ENCODE measurements at regions not wholly inside any gene's neighbourhood (a gene's known extent, or its start where the extent isn't known, plus 50 kb on each side); places are given as distances from the start of the nearest gene placed in this dataset.
A peak's percentile ranks its signal among the peaks of the same experiment; 100 is the strongest.
"Not testable (repeated sequence)": the region's sequence is repeated elsewhere in the genome, so short reads cannot be mapped to it uniquely, and the experiment has no call there.

DNA sequence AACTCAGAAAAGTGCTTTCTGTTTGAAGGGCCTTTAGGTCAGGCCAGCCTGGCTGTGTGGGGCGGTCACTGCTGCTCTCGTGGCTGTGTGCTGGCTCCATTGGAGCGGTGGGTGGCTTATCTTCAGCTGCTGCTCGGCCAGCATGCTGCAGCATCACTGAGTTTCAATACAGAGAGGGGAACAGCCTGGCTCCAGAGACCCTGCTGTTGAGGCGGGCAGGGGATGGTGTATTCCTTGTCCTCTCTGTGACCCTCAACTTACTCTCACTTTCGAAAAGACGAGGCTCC lies 248.5 kb upstream of the ONECUT1 start:
- H3K9me3 Mint-ChIP-seq = peaks cover 0 to 9% (median 4%) of the 10 kb centered on the region in 3 donors
- H3K4me3 Mint-ChIP-seq = no peak overlapping the region
- no peaks in the 10 kb centered on the region for H3K4me1 Mint-ChIP-seq
- H3K36me3 Mint-ChIP-seq = peaks cover 3% of the 10 kb centered on the region
- peaks cover 1% of the 10 kb centered on the region for H3K27me3 Mint-ChIP-seq
- H3K27ac Mint-ChIP-seq = no peak overlapping the region

DNA sequence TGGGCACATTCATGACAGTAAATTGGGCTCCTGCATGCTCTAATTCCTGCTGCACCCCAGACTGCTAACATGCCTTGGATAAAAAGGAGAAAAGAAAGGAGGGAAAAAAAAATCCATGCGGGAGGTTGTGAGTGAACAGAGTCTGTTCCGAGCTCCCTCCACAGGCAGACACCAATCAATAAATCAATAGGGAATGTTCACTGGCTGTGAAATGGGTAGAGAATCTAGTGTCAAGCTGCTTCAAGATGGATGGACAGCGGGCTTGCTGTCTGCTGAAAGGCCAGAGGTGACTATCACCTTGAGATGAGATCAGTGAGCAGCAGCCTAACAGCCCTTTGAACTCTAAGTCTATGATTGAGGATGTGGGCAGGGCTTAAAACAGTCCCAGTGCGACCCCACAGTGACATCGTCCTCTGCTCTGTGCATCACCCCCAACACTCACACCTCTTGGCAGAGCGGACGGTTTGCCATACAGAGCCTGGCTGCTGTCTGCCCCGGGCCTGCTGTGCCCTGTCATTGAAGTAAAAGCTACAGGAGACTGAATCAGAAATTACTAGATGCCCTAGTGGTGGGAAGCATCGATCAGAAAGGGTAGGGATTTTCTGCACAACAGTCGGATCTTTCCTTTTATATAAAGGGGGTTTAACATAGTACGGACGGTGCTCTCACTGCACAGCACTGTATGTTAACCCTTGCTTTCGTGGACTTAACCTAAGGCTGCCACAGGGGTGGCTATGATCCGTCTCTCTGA lies 247.9 kb upstream of the ONECUT1 start:
- H3K36me3 Mint-ChIP-seq = peaks cover 2% of the 10 kb centered on the region
- H3K27me3 Mint-ChIP-seq = peaks cover 1% of the 10 kb centered on the region
- peaks cover 0 to 4% (median 3%) of the 10 kb centered on the region in 3 donors for H3K9me3 Mint-ChIP-seq
- H3K27ac Mint-ChIP-seq = no peak overlapping the region
- H3K4me1 Mint-ChIP-seq = no peaks in the 10 kb centered on the region
- no peak overlapping the region for H3K4me3 Mint-ChIP-seq

DNA sequence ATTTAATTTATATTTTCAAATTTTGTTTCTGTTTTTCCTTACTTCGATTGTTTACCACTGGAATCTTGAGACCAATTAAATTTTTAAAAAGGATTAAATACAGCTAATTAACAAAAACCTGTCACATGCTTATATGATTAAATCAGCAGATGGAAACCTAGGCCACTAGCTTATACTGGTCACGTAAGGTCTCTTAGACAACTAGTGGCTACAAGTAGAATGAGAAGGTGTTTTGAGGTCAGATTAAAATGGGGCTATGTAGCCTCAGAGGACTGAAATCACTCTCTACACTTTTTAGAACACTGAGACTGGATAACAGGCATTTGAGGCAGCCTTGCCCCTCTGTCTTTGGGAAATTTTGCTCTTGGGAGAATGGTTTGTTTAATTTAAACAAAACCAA lies 246.5 kb upstream of the ONECUT1 start:
- H3K4me1 Mint-ChIP-seq = no peaks in the 10 kb centered on the region
- H3K36me3 Mint-ChIP-seq = no peaks in the 10 kb centered on the region
- peaks cover 0 to 3% (median 0%) of the 10 kb centered on the region in 3 donors for H3K9me3 Mint-ChIP-seq

GRCh38 chr15:53034767-53035245 lies 244.7 kb upstream of the ONECUT1 start:
- Mint-ChIP-seq H3K36me3 (no peaks in the 10 kb centered on the region), H3K9me3 (peaks cover 0 to 3% (median 0%) of the 10 kb centered on the region in 3 donors), H3K27ac (no peak overlapping the region), H3K4me1 (peaks cover 0 to 3% (median 0%) of the 10 kb centered on the region in 3 donors), H3K27me3 (peaks cover 1% of the 10 kb centered on the region), H3K4me3 (no peak overlapping the region)

More for the DNA sequence above, 246.5 kb upstream of the ONECUT1 start:
- Mint-ChIP-seq H3K4me3 (no peak overlapping the region), H3K27me3 (peaks cover 1% of the 10 kb centered on the region), H3K27ac (no peak overlapping the region)

DNA sequence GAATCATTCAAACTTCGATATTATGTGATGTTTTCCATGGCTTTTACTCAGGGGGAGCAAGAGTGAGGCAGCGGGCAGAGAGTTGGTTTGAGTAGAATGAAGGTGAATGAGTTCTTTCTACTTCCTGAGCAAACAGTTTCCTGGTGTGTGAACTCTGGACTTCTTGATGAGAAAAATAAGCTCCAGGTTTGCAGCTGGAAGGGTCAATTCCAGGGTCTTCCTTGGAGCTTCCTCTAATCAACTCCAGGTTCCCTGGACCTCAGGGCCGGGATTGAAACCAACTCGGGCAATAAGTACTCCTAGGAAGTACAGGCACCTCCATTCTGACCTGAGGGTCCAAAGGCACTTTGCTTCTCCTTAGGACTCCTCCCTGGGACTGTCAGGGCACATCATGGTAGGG lies 243.6 kb upstream of the ONECUT1 start:
- H3K36me3 Mint-ChIP-seq = no peaks in the 10 kb centered on the region
- peaks cover 0 to 3% (median 0%) of the 10 kb centered on the region in 3 donors for H3K9me3 Mint-ChIP-seq
- no peak overlapping the region for H3K27ac Mint-ChIP-seq
- peaks cover 1% of the 10 kb centered on the region for H3K27me3 Mint-ChIP-seq
- H3K4me3 Mint-ChIP-seq = no peak overlapping the region
- H3K4me1 Mint-ChIP-seq = peaks cover 0 to 4% (median 0%) of the 10 kb centered on the region in 3 donors

GRCh38 chr15:53031469-53031868 lies 241.3 kb upstream of the ONECUT1 start:
- Mint-ChIP-seq H3K9me3 (peaks cover 0 to 5% (median 3%) of the 10 kb centered on the region in 3 donors), H3K4me1 (peaks cover 0 to 4% (median 0%) of the 10 kb centered on the region in 3 donors), H3K4me3 (no peak overlapping the region), H3K27ac (no peak overlapping the region), H3K27me3 (no peaks in the 10 kb centered on the region), H3K36me3 (no peaks in the 10 kb centered on the region)

DNA sequence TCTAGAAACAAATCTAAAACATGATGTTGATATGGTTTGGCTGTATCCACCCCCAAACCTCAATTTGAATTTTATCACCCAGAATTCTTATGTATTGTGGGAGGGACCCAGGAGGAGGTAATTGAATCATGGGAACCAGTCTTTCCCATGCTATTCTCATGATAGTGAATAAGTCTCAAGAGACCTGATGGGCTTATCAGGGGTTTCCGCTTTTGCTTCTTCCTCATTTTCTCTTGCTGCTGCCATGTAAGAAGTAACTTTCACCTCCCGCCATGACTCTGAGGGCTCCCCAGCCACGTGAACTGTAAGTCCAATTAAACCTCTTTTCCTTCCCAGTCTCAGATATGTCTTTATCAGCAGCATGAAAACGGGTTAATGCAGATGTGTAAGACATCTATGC lies 232.7 kb upstream of the ONECUT1 start:
- Mint-ChIP-seq H3K27ac (no peak overlapping the region), H3K4me3 (no peak overlapping the region), H3K36me3 (no peaks in the 10 kb centered on the region), H3K27me3 (peaks cover 4% of the 10 kb centered on the region), H3K4me1 (no peaks in the 10 kb centered on the region), H3K9me3 (peaks cover 8 to 16% (median 9%) of the 10 kb centered on the region in 3 donors)

DNA sequence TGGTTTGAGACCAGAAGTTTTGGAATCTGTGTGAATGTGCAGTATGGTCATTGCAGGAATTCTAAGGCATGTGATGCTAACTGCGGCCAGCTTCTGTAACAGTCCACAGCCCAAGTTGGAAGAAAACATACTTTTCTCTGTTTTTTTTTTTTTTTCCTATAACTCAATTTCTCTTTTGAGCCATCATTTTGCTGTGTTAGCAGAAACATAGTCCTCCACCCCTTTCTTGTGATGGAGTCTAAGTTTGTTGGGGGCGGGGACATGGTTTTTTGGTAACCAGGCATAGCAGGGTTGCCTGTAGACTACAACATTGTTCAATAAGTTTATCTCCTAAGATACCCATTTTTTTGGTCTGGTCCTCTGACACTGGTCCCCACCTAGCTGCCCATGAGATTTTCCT lies 223.2 kb upstream of the ONECUT1 start:
- Mint-ChIP-seq H3K36me3 (peaks cover 3% of the 10 kb centered on the region), H3K4me3 (no peak overlapping the region), H3K4me1 (peaks cover 0 to 2% (median 0%) of the 10 kb centered on the region in 3 donors), H3K27me3 (peaks cover 3% of the 10 kb centered on the region), H3K27ac (no peak overlapping the region), H3K9me3 (peaks cover 4 to 6% (median 5%) of the 10 kb centered on the region in 3 donors)

GRCh38 chr15:53011779-53012178 lies 221.6 kb upstream of the ONECUT1 start:
- not testable (repeated sequence) for H3K36me3 Mint-ChIP-seq, H3K4me1 Mint-ChIP-seq, H3K27ac Mint-ChIP-seq, H3K4me3 Mint-ChIP-seq, H3K9me3 Mint-ChIP-seq, H3K27me3 Mint-ChIP-seq

GRCh38 chr15:53009093-53009492 lies 219.0 kb upstream of the ONECUT1 start:
- no peak overlapping the region for H3K27ac Mint-ChIP-seq
- peaks cover 3% of the 10 kb centered on the region for H3K36me3 Mint-ChIP-seq
- peaks cover 0 to 2% (median 0%) of the 10 kb centered on the region in 3 donors for H3K4me1 Mint-ChIP-seq

GRCh38 chr15:53000409-53000808 lies 210.3 kb upstream of the ONECUT1 start:
- H3K36me3 Mint-ChIP-seq = no peaks in the 10 kb centered on the region
- H3K27ac Mint-ChIP-seq = no peak overlapping the region
- H3K27me3 Mint-ChIP-seq = peaks cover 10% of the 10 kb centered on the region
- peaks cover 2 to 6% (median 3%) of the 10 kb centered on the region in 3 donors for H3K9me3 Mint-ChIP-seq
- no peak overlapping the region for H3K4me3 Mint-ChIP-seq
- H3K4me1 Mint-ChIP-seq = no peaks in the 10 kb centered on the region

More at GRCh38 chr15:53009093-53009492, 219.0 kb upstream of the ONECUT1 start:
- Mint-ChIP-seq H3K4me3 (no peak overlapping the region), H3K27me3 (peaks cover 3% of the 10 kb centered on the region), H3K9me3 (peaks cover 4 to 5% (median 4%) of the 10 kb centered on the region in 3 donors)

DNA sequence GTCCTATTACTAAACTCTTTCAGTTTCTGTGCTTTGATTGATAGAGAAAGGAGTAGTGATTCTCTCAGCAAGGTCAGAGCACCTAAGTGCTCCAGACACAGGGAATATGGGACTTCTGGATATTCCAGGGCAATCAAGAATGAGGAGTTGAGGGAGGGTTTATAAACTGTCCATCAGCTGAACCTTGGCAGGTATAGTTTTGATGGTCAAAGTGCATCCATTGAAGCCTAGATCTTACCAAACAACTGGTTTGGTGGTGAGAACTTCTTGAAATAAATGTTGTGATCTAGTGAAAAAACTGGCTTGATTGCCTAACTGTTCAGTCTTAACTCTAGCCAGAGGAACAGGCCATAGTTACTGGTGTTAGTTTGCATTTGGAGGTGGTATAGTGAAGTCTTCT lies 207.0 kb upstream of the ONECUT1 start:
- peaks cover 10% of the 10 kb centered on the region for H3K27me3 Mint-ChIP-seq
- H3K4me1 Mint-ChIP-seq = no peaks in the 10 kb centered on the region
- H3K9me3 Mint-ChIP-seq = peaks cover 2 to 31% (median 15%) of the 10 kb centered on the region in 3 donors
- H3K27ac Mint-ChIP-seq = no peak overlapping the region
- H3K4me3 Mint-ChIP-seq = no peak overlapping the region
- no peaks in the 10 kb centered on the region for H3K36me3 Mint-ChIP-seq

GRCh38 chr15:52994290-52994689 lies 204.2 kb upstream of the ONECUT1 start:
- Mint-ChIP-seq H3K27ac (no peak overlapping the region), H3K9me3 (peaks cover 4 to 35% (median 15%) of the 10 kb centered on the region in 3 donors), H3K36me3 (no peaks in the 10 kb centered on the region), H3K27me3 (peaks cover 10% of the 10 kb centered on the region), H3K4me1 (no peaks in the 10 kb centered on the region), H3K4me3 (no peak overlapping the region)

GRCh38 chr15:52984507-52984906 lies 194.4 kb upstream of the ONECUT1 start:
- Mint-ChIP-seq H3K4me1 (peaks cover 4 to 6% (median 4%) of the 10 kb centered on the region in 3 donors), H3K9me3 (peaks cover 0 to 2% (median 0%) of the 10 kb centered on the region in 3 donors), H3K27me3 (peaks cover 2% of the 10 kb centered on the region), H3K4me3 (no peak overlapping the region), H3K36me3 (peaks cover 2% of the 10 kb centered on the region), H3K27ac (no peak overlapping the region)

- peaks cover 0 to 1% (median 0%) of the 10 kb centered on the region in 3 donors for H3K9me3 Mint-ChIP-seq
- peaks cover 2% of the 10 kb centered on the region for H3K27me3 Mint-ChIP-seq
- H3K4me1 Mint-ChIP-seq = peaks cover 4 to 7% (median 4%) of the 10 kb centered on the region in 3 donors
- peaks cover 2% of the 10 kb centered on the region for H3K36me3 Mint-ChIP-seq
- H3K4me3 Mint-ChIP-seq = peak overlapping the region in 1 of 4 donors; percentile 24
- no peak overlapping the region for H3K27ac Mint-ChIP-seq
These were observed 190.3 kb upstream of the ONECUT1 start for GRCh38 chr15:52980446-52980845.

DNA sequence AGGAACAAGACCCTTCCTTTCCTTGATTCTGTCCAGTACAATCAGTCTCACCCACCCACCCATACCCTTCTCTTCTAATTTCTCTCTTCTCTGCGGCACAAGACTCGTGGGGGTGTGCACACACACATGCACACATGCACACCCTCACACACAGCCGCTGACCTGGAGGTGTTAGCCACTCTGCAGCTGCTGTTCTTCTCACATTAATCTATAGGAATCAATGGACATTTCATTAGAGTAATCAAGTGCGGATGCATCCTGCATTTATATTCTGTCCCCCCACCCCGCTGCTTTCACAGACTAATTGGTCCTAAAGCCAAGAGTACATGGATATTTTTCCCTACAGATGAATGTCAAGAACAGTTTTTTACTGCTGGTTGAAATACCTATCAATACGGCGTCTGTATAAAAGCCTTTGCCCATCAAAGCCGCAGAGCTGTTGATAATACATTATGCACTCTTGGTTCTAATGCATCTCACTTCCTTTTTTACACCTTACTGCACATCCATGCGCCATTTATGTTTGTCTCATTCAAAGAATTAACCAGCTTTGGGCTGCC lies 186.5 kb upstream of the ONECUT1 start:
- Mint-ChIP-seq H3K27me3 (peaks cover 5% of the 10 kb centered on the region), H3K9me3 (peaks cover 0 to 1% (median 0%) of the 10 kb centered on the region in 3 donors), H3K36me3 (peaks cover 3% of the 10 kb centered on the region), H3K4me3 (no peak overlapping the region), H3K27ac (no peak overlapping the region), H3K4me1 (peaks cover 4 to 7% (median 4%) of the 10 kb centered on the region in 3 donors)
